ENCODE measurements at regions not wholly inside any gene's neighbourhood (a gene's known extent, or its start where the extent isn't known, plus 50 kb on each side); places are given as distances from the start of the nearest gene placed in this dataset.

GRCh38 chr2:204110338-204110741 lies 173.8 kb downstream of the ICOS start:
- Mint-ChIP-seq H3K27ac (peak overlapping the region; percentile 93), H3K36me3 (no peaks in the 10 kb centered on the region), H3K4me3 (peak overlapping the region; percentile 60), H3K27me3 (no peaks in the 10 kb centered on the region), H3K9me3 (no peaks in the 10 kb centered on the region), H3K4me1 (peaks cover 75% of the 10 kb centered on the region)
- DNase-seq, result peak; percentile 79

DNA sequence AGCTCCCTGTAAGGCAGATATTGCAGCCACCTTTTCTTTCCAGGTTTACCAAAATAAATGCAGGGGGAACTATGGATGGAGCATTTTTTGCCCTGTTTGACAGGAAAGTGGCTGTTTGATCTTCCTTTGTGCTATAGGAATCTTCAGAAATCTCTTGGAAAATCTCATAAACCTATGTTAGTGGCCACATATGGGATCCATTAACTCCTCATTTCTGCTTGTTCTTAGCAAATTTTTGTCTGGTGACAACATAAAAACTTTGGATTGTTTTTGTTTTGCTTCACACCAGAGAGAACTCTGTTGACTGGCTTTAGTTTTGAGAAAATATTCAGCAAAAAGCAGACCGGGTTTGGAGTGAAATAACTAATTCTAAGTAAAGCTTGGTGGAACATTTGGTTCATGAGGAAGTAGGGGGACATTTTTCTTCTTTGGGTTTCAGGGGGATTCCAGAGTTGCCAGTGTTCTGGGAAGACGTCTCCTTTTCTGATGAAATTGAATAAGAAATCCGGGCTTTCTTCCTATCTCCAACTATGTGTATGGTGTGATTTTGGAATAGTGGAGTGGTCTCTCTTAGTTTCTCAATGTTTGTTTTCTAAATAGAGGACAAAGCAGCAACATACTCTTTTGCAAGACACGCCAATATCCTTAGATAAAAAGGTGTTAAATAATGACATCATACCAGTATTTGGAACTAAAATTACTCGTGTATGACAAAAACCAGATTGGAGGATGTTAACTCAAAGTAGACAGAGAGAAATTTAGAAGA lies 174.4 kb downstream of the ICOS start:
- H3K36me3 Mint-ChIP-seq, result no peaks in the 10 kb centered on the region
- no peaks in the 10 kb centered on the region for H3K27me3 Mint-ChIP-seq
- H3K9me3 Mint-ChIP-seq, result no peaks in the 10 kb centered on the region
- H3K4me1 Mint-ChIP-seq, result peaks cover 70% of the 10 kb centered on the region
- peak overlapping the region; percentile 93 for H3K27ac Mint-ChIP-seq
- peak overlapping the region; percentile 60 for H3K4me3 Mint-ChIP-seq
- DNase-seq, result no peak

GRCh38 chr2:204112084-204112770 lies 175.7 kb downstream of the ICOS start:
- H3K36me3 Mint-ChIP-seq, result no peaks in the 10 kb centered on the region
- peak overlapping the region; percentile 68 for H3K27ac Mint-ChIP-seq
- DNase-seq, result no peak
- no peak overlapping the region for H3K4me3 Mint-ChIP-seq
- no peaks in the 10 kb centered on the region for H3K27me3 Mint-ChIP-seq
- H3K9me3 Mint-ChIP-seq, result no peaks in the 10 kb centered on the region
- peaks cover 64% of the 10 kb centered on the region for H3K4me1 Mint-ChIP-seq

GRCh38 chr2:204114295-204115136 lies 178.0 kb downstream of the ICOS start:
- no peaks in the 10 kb centered on the region for H3K9me3 Mint-ChIP-seq
- no peaks in the 10 kb centered on the region for H3K27me3 Mint-ChIP-seq
- no peak for DNase-seq
- H3K4me1 Mint-ChIP-seq, result peaks cover 53% of the 10 kb centered on the region
- no peaks in the 10 kb centered on the region for H3K36me3 Mint-ChIP-seq
- H3K27ac Mint-ChIP-seq, result no peak overlapping the region
- no peak overlapping the region for H3K4me3 Mint-ChIP-seq

GRCh38 chr2:204115137-204116056 lies 178.8 kb downstream of the ICOS start:
- H3K27me3 Mint-ChIP-seq, result no peaks in the 10 kb centered on the region
- H3K4me3 Mint-ChIP-seq, result no peak overlapping the region
- H3K4me1 Mint-ChIP-seq, result peaks cover 47% of the 10 kb centered on the region
- H3K9me3 Mint-ChIP-seq, result no peaks in the 10 kb centered on the region
- no peak for DNase-seq
- no peak overlapping the region for H3K27ac Mint-ChIP-seq
- no peaks in the 10 kb centered on the region for H3K36me3 Mint-ChIP-seq

- H3K4me3 Mint-ChIP-seq, result no peak overlapping the region
- peaks cover 43% of the 10 kb centered on the region for H3K4me1 Mint-ChIP-seq
- no peaks in the 10 kb centered on the region for H3K9me3 Mint-ChIP-seq
- no peak overlapping the region for H3K27ac Mint-ChIP-seq
- H3K36me3 Mint-ChIP-seq, result no peaks in the 10 kb centered on the region
- no peaks in the 10 kb centered on the region for H3K27me3 Mint-ChIP-seq
- DNase-seq, result no peak
These were observed 179.7 kb downstream of the ICOS start for GRCh38 chr2:204116159-204116792.

DNA sequence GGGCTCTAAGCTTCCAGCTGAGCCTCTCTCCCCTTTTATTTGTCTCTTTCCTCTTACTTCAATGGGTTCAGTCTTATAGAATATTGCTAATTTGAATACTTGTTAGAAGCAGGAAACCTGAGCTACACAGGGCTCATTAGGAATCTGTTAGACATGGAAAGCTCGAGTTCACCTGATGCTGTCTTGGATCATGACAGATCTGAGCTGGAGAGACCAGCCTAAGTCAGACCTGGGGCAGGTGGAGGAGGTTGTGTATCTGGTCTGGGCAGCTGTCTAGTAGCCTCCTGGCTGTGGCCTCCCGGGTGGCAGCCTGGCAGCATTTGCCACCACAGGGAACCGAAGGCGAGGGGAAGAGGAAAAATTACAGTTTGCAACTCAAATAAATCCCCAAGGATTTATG lies 185.9 kb downstream of the ICOS start:
- Mint-ChIP-seq H3K9me3 (no peaks in the 10 kb centered on the region), H3K36me3 (no peaks in the 10 kb centered on the region), H3K27me3 (peaks cover 11% of the 10 kb centered on the region), H3K4me3 (no peak overlapping the region), H3K4me1 (peaks cover 9% of the 10 kb centered on the region), H3K27ac (no peak overlapping the region)
- no peak for DNase-seq

DNA sequence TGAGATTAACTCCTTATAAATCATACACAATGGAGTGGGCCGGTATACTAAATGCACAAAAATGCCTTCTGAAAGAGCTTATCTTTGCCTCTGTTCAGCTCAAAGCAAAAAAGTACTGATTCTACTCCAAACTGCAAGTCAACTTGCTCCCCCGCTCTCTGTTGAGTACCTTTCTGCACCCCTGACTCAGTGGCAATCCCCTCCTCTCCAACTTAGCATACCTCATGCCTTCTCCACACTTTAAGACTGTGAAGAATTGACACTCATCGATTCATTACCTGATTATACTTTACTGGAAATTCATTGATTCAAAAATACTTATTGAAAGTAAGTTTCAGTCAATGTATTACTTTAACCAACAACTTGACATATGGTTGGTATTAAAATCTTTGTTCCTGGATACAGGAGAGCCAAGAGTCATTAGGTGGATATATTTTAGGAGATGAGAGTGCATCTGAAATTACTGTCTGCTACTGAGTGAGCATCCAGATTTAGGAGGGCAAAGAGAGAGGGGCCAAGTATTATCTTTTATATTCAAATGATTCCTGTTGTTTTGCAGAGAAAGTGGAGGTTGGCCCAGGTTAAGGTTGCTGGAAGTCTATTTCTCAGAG lies 187.7 kb downstream of the ICOS start:
- Mint-ChIP-seq H3K4me3 (no peak overlapping the region), H3K27me3 (peaks cover 11% of the 10 kb centered on the region), H3K4me1 (peaks cover 8% of the 10 kb centered on the region), H3K36me3 (no peaks in the 10 kb centered on the region), H3K27ac (no peak overlapping the region), H3K9me3 (no peaks in the 10 kb centered on the region)
- no peak for DNase-seq

GRCh38 chr2:204126705-204127104 lies 190.1 kb downstream of the ICOS start:
- Mint-ChIP-seq H3K4me1 (no peaks in the 10 kb centered on the region), H3K36me3 (no peaks in the 10 kb centered on the region), H3K27me3 (peaks cover 15% of the 10 kb centered on the region), H3K9me3 (no peaks in the 10 kb centered on the region), H3K4me3 (no peak overlapping the region), H3K27ac (no peak overlapping the region)
- DNase-seq, result no peak

DNA sequence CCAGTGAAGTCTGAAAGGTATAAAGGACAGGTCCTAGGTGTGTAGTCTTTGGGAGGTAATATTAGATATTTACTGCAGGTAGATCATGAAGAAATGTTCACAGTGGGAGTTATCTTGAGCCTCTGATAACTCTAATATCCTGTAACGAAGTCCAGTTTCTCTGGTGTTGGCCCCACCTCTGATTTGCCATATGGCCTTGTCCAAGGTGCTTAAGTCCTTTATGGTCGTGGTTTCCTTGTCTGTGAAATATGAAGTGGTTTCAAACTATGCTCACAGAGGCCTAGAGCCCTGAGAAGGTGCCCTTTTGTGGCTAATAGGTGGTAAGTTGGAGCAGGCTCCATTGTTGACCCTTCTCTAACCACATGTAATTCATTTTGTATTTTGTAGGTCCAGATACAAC lies 190.7 kb downstream of the ICOS start:
- Mint-ChIP-seq H3K9me3 (no peaks in the 10 kb centered on the region), H3K27me3 (peaks cover 9% of the 10 kb centered on the region), H3K36me3 (no peaks in the 10 kb centered on the region), H3K27ac (no peak overlapping the region), H3K4me3 (no peak overlapping the region), H3K4me1 (no peaks in the 10 kb centered on the region)
- DNase-seq, result no peak

DNA sequence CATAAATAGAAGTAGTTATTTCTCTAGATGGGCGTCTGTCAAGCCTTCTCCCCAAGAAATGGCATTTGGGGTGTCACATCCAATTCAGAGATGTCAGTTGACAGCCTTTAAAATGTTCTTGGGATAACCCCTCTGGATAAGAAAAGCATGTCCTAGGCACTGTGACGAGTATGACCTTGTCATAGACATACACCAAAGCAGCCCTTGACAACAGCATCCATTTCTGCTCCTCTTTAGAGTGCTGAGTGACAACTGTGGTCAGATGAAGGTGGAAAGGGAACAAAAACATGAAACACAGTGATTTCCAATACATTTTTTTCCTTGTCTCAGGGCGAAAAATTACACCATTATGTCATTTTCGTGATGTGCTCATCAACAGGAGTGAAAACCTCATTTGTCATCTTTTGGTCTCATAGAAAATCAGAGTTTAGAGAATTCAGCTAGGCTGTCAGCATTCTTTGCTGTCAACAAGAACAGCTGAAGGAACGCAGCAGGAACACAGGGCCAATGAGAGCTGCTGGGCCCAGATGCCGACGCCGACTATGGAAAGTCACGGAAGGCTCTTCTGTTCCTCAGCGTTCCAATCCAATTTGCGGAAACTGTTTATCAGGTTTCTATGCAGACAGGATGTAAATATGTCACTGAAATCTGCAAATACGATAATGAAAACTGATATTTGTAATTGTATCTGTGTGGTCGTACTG lies 193.2 kb downstream of the ICOS start:
- Mint-ChIP-seq H3K27me3 (peaks cover 6% of the 10 kb centered on the region), H3K27ac (no peak overlapping the region), H3K4me1 (peaks cover 4% of the 10 kb centered on the region), H3K36me3 (no peaks in the 10 kb centered on the region), H3K4me3 (no peak overlapping the region), H3K9me3 (no peaks in the 10 kb centered on the region)
- no peak for DNase-seq

DNA sequence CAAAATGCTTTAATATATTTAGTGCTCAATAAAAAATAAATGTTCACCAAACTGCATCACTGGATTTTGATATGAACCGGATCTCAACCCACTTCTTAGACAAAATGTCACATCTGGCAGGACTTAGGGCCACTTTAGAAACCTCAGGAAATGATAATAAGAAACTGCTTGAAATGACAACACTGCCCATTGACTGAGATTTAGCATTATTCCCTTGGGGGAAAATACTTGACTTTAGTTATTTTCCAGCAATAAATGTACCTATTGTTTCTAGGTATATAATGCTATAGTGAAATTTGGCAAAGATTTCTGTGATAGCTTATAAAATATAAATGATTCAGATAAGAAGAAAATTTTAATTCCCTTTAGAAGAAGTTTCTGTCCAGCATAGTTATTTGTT lies 195.1 kb downstream of the ICOS start:
- Mint-ChIP-seq H3K4me3 (no peak overlapping the region), H3K4me1 (peaks cover 4% of the 10 kb centered on the region), H3K27me3 (peaks cover 6% of the 10 kb centered on the region), H3K9me3 (no peaks in the 10 kb centered on the region), H3K27ac (no peak overlapping the region), H3K36me3 (no peaks in the 10 kb centered on the region)
- DNase-seq, result no peak

DNA sequence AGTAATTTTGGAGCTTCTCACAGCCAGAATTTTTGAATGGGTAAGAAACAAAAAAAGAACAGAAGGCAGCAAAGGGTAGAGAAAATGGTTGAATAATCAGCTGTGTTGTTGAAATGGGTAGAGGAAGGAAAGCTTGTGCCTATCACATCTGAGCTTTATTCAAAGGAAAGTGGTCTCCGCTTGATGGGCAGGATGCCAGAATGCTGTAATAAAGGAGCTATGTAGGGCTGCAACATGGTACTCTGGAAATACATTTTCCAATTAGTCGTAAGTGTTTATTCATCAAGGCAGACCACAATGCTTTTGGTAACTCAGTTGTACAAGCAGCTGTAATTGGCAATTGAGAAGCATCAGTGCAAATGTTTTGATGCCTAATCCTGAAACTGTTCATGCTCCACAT lies 196.9 kb downstream of the ICOS start:
- Mint-ChIP-seq H3K4me1 (peaks cover 4% of the 10 kb centered on the region), H3K9me3 (no peaks in the 10 kb centered on the region), H3K27me3 (peaks cover 6% of the 10 kb centered on the region), H3K4me3 (no peak overlapping the region), H3K27ac (no peak overlapping the region), H3K36me3 (no peaks in the 10 kb centered on the region)
- DNase-seq, result no peak
